Psoas muscle (tissue), 7 donors: ENCODE measurements at regions not wholly inside any gene's neighbourhood (a gene's known extent, or its start where the extent isn't known, plus 50 kb on each side); places are given as distances from the start of the nearest gene placed in this dataset.
"Not testable (repeated sequence)": the region's sequence is repeated elsewhere in the genome, so short reads cannot be mapped to it uniquely, and the experiment has no call there.

Source experiments
- ATAC-seq, 4 donors: fragments of 200-7000 bp; cut with Tn5 transposase; one replicate each; pipeline ENCODE4 v1.9.1; 2020; ENCODE audit warnings: moderate library complexity in 3 of 4, mild to moderate bottlenecking in 2 of 4
- DNase-seq, 2 donors: peaks; one replicate each; pipeline ENCODE4 v3.0.0-alpha.2; 2020
- H3K27ac ChIP-seq: fragments of 200-600 bp; one replicate; pipeline ENCODE4 v1.8.0; 2022
- H3K27me3 ChIP-seq, 3 donors: fragments of 200-600 bp in 1 of 3; one replicate each; pipeline versions ENCODE4 v1.6.1 to v1.8.0; 2013 to 2022; ENCODE audit warnings: low read length in 2 of 3, mild to moderate bottlenecking in 2 of 3, moderate library complexity in 1 of 3; ENCODE audit not compliant: insufficient read depth in 3 of 3
- H3K36me3 ChIP-seq, 2 donors: fragments of 200-600 bp in 1 of 2; one replicate each; pipeline versions ENCODE4 v1.6.1 to v1.8.0; 2013 to 2022; ENCODE audit warnings: low read depth in 1 of 2, mild to moderate bottlenecking in 1 of 2, moderate library complexity in 1 of 2; ENCODE audit not compliant: insufficient read depth in 1 of 2
- H3K4me1 ChIP-seq: fragments of 200-600 bp; one replicate; pipeline ENCODE4 v1.8.0; 2022
- H3K4me3 ChIP-seq: fragments of 200-600 bp; one replicate; pipeline ENCODE4 v1.8.0; 2022; ENCODE audit warnings: mild to moderate bottlenecking
- H3K9me3 ChIP-seq: fragments of 200-600 bp; one replicate; pipeline ENCODE4 v1.8.0; 2022
- WGBS, 3 donors: extraction: QIAGEN DNeasy Blood & Tissue Kit; methylation state at CpG; one replicate each; pipeline versions ENCODE4 v1.1.6 to v1.1.7; 2013; 5-methylcytosine and 5-hydroxymethylcytosine counted together
- intact Hi-C, 2 donors: fragments of 100-400 bp; cut with DNase I; formaldehyde crosslinking; loops; one replicate each; pipeline versions ENCODE4 v1.11.0 to v1.14.2; 2022
- TF ChIP-seq, protein P1 (sequence below): fragments of 200-600 bp; IDR thresholded peaks from one replicate; pipeline ENCODE4 v1.8.0; 2022; ENCODE audit warnings: antibody characterized with exemption
- donor health status: healthy with polysubstance abuse.
- donor health status: DM: no; HTN: no; CAD: no; lungs with moderate emphysema.
- donor health status: Bipolar disorder and iron deficiency.
- donor health status: healthy.
- donor health status: DM: yes; HTN: yes; CAD: no.
- donor health status: DM: no; HTN: no; CAD: no.
- donor health status: DM: yes; HTN: yes; CAD: no.

GRCh38 chr20:53855733-53856132 lies 214.7 kb downstream of the BCAS1 start:
- H3K27ac ChIP-seq, result no peak overlapping the region
- WGBS, 3 donors, result 83 to 92% (median 86%) methylated on average over 5 of the region's 5 CpGs
- ATAC-seq, result no peak

GRCh38 chr20:53854609-53854926 lies 215.8 kb downstream of the BCAS1 start:
- H3K27ac ChIP-seq, H3K4me1 ChIP-seq, ATAC-seq, intact Hi-C loops, H3K9me3 ChIP-seq, H3K36me3 ChIP-seq, H3K4me3 ChIP-seq, DNase-seq, H3K27me3 ChIP-seq: not testable (repeated sequence)
- 96 to 100% (median 100%) methylated on average over 3 to 5 of the region's 10 CpGs for WGBS, 3 donors

More at GRCh38 chr20:53855733-53856132, 214.7 kb downstream of the BCAS1 start:
- no peak for DNase-seq
- no peaks in the 10 kb centered on the region for H3K27me3 ChIP-seq
- H3K4me1 ChIP-seq, result no peaks in the 10 kb centered on the region
- H3K36me3 ChIP-seq, result no peaks in the 10 kb centered on the region
- no peaks in the 10 kb centered on the region for H3K9me3 ChIP-seq
- no peak overlapping the region for H3K4me3 ChIP-seq
- TF ChIP-seq, protein P1, sequence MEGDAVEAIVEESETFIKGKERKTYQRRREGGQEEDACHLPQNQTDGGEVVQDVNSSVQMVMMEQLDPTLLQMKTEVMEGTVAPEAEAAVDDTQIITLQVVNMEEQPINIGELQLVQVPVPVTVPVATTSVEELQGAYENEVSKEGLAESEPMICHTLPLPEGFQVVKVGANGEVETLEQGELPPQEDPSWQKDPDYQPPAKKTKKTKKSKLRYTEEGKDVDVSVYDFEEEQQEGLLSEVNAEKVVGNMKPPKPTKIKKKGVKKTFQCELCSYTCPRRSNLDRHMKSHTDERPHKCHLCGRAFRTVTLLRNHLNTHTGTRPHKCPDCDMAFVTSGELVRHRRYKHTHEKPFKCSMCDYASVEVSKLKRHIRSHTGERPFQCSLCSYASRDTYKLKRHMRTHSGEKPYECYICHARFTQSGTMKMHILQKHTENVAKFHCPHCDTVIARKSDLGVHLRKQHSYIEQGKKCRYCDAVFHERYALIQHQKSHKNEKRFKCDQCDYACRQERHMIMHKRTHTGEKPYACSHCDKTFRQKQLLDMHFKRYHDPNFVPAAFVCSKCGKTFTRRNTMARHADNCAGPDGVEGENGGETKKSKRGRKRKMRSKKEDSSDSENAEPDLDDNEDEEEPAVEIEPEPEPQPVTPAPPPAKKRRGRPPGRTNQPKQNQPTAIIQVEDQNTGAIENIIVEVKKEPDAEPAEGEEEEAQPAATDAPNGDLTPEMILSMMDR, result no peak
- intact Hi-C loops, result no loop called here

GRCh38 chr20:53853111-53853713 lies 217.2 kb downstream of the BCAS1 start:
- 72 to 80% (median 76%) methylated on average over 4 of the region's 4 CpGs for WGBS, 3 donors
- intact Hi-C loops, result no loop called here
- no peak for ATAC-seq

GRCh38 chr20:53852691-53853090 lies 217.7 kb downstream of the BCAS1 start:
- H3K4me1 ChIP-seq, result no peaks in the 10 kb centered on the region
- H3K27ac ChIP-seq, result no peak overlapping the region
- intact Hi-C loops, result no loop called here
- no peaks in the 10 kb centered on the region for H3K9me3 ChIP-seq
- no peaks in the 10 kb centered on the region for H3K36me3 ChIP-seq
- ATAC-seq, result no peak
- WGBS, 3 donors, result 93 to 96% (median 94%) methylated on average over 5 of the region's 5 CpGs
- no peaks in the 10 kb centered on the region for H3K27me3 ChIP-seq
- DNase-seq, result no peak
- no peak overlapping the region for H3K4me3 ChIP-seq
- TF ChIP-seq, protein P1, result no peak

More at GRCh38 chr20:53853111-53853713, 217.2 kb downstream of the BCAS1 start:
- Histone ChIP-seq H3K4me3 (no peak overlapping the region), H3K27me3 (no peaks in the 10 kb centered on the region), H3K9me3 (no peaks in the 10 kb centered on the region), H3K36me3 (no peaks in the 10 kb centered on the region), H3K4me1 (no peaks in the 10 kb centered on the region), H3K27ac (no peak overlapping the region)
- TF ChIP-seq, protein P1, result no peak
- no peak for DNase-seq

DNA sequence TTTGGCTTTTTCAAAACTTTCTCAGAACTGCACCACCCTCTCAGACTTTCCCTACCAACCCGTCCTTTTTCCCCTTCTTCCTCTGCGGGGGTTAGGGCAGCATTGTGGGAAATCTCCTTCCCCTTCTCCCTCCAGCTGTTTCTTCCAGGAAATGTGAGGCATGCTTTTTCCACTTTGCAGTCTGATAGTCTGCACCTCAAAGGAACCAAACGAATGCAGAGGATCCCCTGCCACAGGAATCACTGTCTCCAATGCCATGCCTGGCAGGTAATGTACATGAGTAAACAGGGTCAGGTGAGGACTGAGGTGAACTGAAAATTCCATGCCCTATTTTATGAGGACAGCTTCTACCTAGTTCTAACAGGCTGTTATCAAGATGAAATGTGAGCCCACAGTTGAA lies 218.4 kb downstream of the BCAS1 start:
- H3K4me3 ChIP-seq, result no peak overlapping the region
- no peak for DNase-seq
- H3K4me1 ChIP-seq, result no peaks in the 10 kb centered on the region
- no peak overlapping the region for H3K27ac ChIP-seq
- no peaks in the 10 kb centered on the region for H3K9me3 ChIP-seq
- 18 to 31% (median 27%) methylated on average over 3 of the region's 3 CpGs for WGBS, 3 donors
- H3K36me3 ChIP-seq, result no peaks in the 10 kb centered on the region
- no peaks in the 10 kb centered on the region for H3K27me3 ChIP-seq
- intact Hi-C loops, result no loop called here
- no peak for ATAC-seq
- TF ChIP-seq, protein P1, result no peak
